ENCODE measurements at regions not wholly inside any gene's neighbourhood (a gene's known extent, or its start where the extent isn't known, plus 50 kb on each side); places are given as distances from the start of the nearest gene placed in this dataset.

DNA sequence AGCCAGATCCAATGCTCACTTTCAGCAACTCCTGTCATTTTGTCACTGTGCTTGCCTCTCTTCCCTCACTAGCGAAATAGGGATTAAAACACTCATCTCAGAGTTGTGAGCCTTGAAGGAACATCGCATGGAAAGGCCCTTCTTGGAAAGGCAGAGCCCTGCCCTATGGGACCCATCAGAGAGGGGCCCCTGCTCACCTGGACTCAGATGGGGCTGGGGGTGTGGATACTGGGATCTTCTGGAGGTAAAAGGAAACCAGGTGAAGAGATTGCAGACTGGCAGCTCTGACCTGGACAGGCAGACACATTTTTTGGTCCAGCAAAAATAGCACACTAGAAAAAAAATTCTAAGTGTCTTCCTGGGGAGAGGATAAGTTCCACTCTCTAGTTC is 54.2 kb upstream of the EPS8L3 start:
- Histone ChIP-seq H3K9ac (ENCODE audit: low read length) (no peak overlapping the region), H3K9me3 (ENCODE audit: control insufficient read depth, low read length) (peaks cover 2% of the 10 kb centered on the region), H3K4me3 (ENCODE audit: low read length) (no peak overlapping the region), H3K36me3 (ENCODE audit: control insufficient read depth, insufficient read depth, low read length, severe bottlenecking) (no peaks in the 10 kb centered on the region), H3K4me1 (ENCODE audit: control insufficient read depth, insufficient read depth, low read length) (peaks cover 66% of the 10 kb centered on the region), H3K27me3 (replicated peaks; ENCODE audit: control insufficient read depth, insufficient read depth, low read length) (no peaks in the 10 kb centered on the region)
- DNase-seq (ENCODE audit: low read depth), result no peak

- no peaks in the 10 kb centered on the region for H3K36me3 ChIP-seq (ENCODE audit: control insufficient read depth, insufficient read depth, low read length, severe bottlenecking)
- no peak overlapping the region for H3K4me3 ChIP-seq (ENCODE audit: low read length)
- no peak for DNase-seq (ENCODE audit: low read depth)
- peaks cover 2% of the 10 kb centered on the region for H3K9me3 ChIP-seq (ENCODE audit: control insufficient read depth, low read length)
- peaks cover 58% of the 10 kb centered on the region for H3K4me1 ChIP-seq (ENCODE audit: control insufficient read depth, insufficient read depth, low read length)
- no peaks in the 10 kb centered on the region for H3K27me3 ChIP-seq (replicated peaks; ENCODE audit: control insufficient read depth, insufficient read depth, low read length)
- H3K9ac ChIP-seq (ENCODE audit: low read length), result no peak overlapping the region
Observed at GRCh38 chr1:109816975-109817535, 53.3 kb upstream of the EPS8L3 start.

DNA sequence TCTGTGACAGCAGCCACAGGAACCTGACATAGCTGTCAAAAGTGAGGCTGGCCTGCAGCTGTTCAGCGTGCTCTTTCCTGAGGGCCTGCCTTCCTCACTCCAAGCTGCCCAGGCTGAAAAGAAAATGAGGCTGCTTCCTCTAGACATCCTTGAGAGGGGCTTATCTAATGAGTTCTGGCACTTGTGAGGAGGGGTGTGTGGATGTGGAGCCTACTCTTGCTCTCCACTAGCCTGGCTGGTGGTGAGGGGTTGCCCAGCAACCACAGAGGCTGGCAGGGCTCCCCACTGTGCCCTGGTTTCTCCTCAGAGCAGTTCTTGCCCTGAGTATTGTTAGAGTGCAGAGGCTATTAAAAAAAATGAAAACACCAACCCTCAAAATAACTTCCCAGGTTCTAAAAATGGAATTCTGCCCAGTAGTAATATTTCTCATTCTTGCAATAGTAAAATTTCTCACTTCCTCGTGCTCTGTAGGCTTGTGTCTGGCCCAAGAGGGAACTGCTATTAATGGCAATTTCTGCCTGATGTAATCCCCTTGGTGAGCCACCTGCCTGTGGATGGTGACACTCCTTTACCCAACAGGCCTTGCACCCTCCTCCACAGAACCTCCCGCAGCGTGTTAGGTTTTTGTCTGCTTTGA is 52.6 kb upstream of the EPS8L3 start:
- no peak for DNase-seq (ENCODE audit: low read depth)
- H3K4me1 ChIP-seq (ENCODE audit: control insufficient read depth, insufficient read depth, low read length), result peaks cover 50% of the 10 kb centered on the region
- no peak overlapping the region for H3K4me3 ChIP-seq (ENCODE audit: low read length)

DNA sequence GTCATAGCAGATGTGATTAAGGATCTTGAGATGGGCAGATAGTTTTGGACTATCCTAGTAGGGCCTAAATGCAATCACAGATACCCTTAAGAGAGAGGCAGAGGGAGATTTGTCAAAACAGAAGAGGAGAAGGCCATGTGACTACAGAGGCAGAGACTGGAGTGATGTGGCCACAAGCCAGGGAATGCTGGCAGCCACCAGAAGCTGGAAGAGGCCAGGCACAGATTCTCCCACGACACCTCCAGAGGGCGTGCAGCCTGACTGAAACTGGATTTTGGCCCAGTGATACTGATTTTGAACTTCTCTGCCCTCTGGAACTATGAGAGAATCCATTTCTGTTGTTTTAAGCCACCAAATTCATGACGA is 52.1 kb upstream of the EPS8L3 start:
- no peaks in the 10 kb centered on the region for H3K36me3 ChIP-seq (ENCODE audit: control insufficient read depth, insufficient read depth, low read length, severe bottlenecking)
- no peaks in the 10 kb centered on the region for H3K27me3 ChIP-seq (replicated peaks; ENCODE audit: control insufficient read depth, insufficient read depth, low read length)
- peaks cover 47% of the 10 kb centered on the region for H3K4me1 ChIP-seq (ENCODE audit: control insufficient read depth, insufficient read depth, low read length)
- H3K9ac ChIP-seq (ENCODE audit: low read length), result peak overlapping the region; percentile 30
- H3K4me3 ChIP-seq (ENCODE audit: low read length), result no peak overlapping the region
- no peak for DNase-seq (ENCODE audit: low read depth)
- H3K9me3 ChIP-seq (ENCODE audit: control insufficient read depth, low read length), result peaks cover 2% of the 10 kb centered on the region

More for the DNA sequence above, 52.6 kb upstream of the EPS8L3 start:
- Histone ChIP-seq H3K36me3 (ENCODE audit: control insufficient read depth, insufficient read depth, low read length, severe bottlenecking) (no peaks in the 10 kb centered on the region), H3K9me3 (ENCODE audit: control insufficient read depth, low read length) (peaks cover 2% of the 10 kb centered on the region), H3K27me3 (replicated peaks; ENCODE audit: control insufficient read depth, insufficient read depth, low read length) (no peaks in the 10 kb centered on the region), H3K9ac (ENCODE audit: low read length) (peak overlapping the region; percentile 30)

DNA sequence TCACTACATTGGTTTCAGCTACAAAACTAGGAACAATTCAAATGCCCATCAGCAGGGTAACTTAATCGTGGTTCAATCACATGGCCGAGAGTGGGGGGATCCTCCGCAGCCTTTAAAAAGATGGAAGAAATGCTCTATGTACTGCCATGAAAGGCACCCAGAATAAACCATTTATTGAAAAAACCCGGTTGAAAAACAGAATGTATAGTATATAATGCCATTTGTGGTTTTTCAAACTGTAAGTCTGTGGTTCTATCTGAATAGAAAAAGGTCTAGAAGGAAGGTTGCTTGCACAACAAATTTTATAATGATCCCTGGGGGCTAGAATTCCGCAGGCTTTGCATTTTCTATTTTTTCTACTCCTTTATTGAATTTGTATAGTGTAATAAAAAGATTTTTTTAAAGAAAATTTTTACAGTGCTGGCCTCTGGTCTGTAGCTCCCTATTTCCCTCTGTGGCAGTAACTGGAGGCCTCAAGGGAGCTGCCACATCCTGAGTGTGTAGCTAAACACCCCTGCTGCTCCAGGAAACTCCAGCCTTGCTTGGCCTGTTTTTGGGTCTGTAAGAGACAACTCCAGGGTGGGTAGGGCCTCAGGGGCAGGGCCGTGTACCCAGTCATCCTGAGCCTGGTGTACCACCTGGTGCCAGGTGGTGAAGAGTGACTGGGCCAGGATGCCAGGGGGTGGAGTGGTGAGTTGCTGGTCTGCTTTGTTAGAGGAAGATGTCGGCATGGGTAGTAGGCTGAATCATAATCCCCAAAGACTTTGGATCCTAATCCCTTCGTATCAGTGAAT is 51.5 kb upstream of the EPS8L3 start:
- Histone ChIP-seq H3K9ac (ENCODE audit: low read length) (peak overlapping the region; percentile 44), H3K9me3 (ENCODE audit: control insufficient read depth, low read length) (peaks cover 2% of the 10 kb centered on the region), H3K4me1 (ENCODE audit: control insufficient read depth, insufficient read depth, low read length) (peaks cover 46% of the 10 kb centered on the region), H3K36me3 (ENCODE audit: control insufficient read depth, insufficient read depth, low read length, severe bottlenecking) (no peaks in the 10 kb centered on the region), H3K4me3 (ENCODE audit: low read length) (no peak overlapping the region), H3K27me3 (replicated peaks; ENCODE audit: control insufficient read depth, insufficient read depth, low read length) (no peaks in the 10 kb centered on the region)
- no peak for DNase-seq (ENCODE audit: low read depth)

GRCh38 chr1:109814223-109814622 is 50.5 kb upstream of the EPS8L3 start:
- Histone ChIP-seq H3K27me3 (replicated peaks; ENCODE audit: control insufficient read depth, insufficient read depth, low read length) (no peaks in the 10 kb centered on the region), H3K36me3 (ENCODE audit: control insufficient read depth, insufficient read depth, low read length, severe bottlenecking) (no peaks in the 10 kb centered on the region), H3K4me3 (ENCODE audit: low read length) (no peak overlapping the region), H3K9me3 (ENCODE audit: control insufficient read depth, low read length) (peaks cover 2% of the 10 kb centered on the region), H3K4me1 (ENCODE audit: control insufficient read depth, insufficient read depth, low read length) (peaks cover 46% of the 10 kb centered on the region), H3K9ac (ENCODE audit: low read length) (no peak overlapping the region)
- no peak for DNase-seq (ENCODE audit: low read depth)

Data from adipocyte (in vitro differentiated cells).